ENCODE measurements at regions not wholly inside any gene's neighbourhood (a gene's known extent, or its start where the extent isn't known, plus 50 kb on each side); places are given as distances from the start of the nearest gene placed in this dataset.
"Not testable (repeated sequence)": the region's sequence is repeated elsewhere in the genome, so short reads cannot be mapped to it uniquely, and the experiment has no call there.

DNA sequence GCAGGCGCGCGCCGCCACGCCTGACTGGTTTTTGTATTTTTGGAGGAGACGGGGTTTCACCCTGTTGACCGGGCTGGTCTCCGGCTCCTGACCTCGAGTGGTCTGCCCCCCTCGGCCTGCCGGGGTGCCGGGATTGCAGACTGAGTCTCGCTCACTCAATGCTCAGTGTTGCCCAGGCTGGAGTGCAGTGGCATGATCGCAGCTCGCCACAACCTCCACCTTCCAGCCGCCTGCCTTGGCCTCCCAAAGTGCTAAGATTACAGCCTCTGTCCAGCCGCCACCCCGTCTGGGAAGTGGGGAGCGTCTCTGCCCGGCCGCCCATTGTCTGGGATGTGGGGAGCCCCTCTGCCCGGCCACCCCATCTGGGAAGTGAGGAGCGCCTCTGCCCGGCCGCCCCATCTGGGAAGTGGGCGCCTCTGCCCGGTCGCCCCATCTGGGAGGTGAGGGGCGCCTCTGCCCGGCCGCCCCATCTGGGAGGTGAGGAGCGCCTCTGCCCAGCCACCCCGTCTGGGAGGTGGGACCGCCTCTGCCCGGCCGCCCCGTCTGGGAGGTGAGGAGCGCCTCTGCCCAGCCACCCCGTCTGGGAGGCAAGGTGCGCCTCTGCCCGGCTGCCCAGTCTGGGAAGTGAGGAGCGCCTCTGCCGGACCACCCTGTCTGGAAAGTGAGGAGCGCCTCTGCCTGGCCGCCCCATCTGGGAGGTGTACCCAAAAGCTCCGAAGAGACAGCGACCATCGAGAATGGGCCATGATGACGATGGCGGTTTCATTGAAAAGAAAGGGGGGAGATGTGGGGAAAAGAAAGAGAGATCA lies 187.7 kb upstream of the OR13F1 start:
- TF ChIP-seq, protein P1, sequence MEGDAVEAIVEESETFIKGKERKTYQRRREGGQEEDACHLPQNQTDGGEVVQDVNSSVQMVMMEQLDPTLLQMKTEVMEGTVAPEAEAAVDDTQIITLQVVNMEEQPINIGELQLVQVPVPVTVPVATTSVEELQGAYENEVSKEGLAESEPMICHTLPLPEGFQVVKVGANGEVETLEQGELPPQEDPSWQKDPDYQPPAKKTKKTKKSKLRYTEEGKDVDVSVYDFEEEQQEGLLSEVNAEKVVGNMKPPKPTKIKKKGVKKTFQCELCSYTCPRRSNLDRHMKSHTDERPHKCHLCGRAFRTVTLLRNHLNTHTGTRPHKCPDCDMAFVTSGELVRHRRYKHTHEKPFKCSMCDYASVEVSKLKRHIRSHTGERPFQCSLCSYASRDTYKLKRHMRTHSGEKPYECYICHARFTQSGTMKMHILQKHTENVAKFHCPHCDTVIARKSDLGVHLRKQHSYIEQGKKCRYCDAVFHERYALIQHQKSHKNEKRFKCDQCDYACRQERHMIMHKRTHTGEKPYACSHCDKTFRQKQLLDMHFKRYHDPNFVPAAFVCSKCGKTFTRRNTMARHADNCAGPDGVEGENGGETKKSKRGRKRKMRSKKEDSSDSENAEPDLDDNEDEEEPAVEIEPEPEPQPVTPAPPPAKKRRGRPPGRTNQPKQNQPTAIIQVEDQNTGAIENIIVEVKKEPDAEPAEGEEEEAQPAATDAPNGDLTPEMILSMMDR (IDR thresholded peaks at IDR 0.05; ENCODE audit: low read length) = not testable (repeated sequence)
- TF ChIP-seq EZH2 (IDR thresholded peaks at IDR 0.05; ENCODE audit: borderline replicate concordance, low read length) = not testable (repeated sequence)
